Left renal pelvis (tissue), 4 donors: ENCODE measurements at regions not wholly inside any gene's neighbourhood (a gene's known extent, or its start where the extent isn't known, plus 50 kb on each side); places are given as distances from the start of the nearest gene placed in this dataset.
"Not testable (repeated sequence)": the region's sequence is repeated elsewhere in the genome, so short reads cannot be mapped to it uniquely, and the experiment has no call there.

Source experiments
- DNase-seq, 4 donors: peaks; one replicate each; pipeline ENCODE4 v3.0.0-alpha.2; 2013; ENCODE audit warnings: low read depth in 4 of 4, low spot score in 3 of 4

DNA sequence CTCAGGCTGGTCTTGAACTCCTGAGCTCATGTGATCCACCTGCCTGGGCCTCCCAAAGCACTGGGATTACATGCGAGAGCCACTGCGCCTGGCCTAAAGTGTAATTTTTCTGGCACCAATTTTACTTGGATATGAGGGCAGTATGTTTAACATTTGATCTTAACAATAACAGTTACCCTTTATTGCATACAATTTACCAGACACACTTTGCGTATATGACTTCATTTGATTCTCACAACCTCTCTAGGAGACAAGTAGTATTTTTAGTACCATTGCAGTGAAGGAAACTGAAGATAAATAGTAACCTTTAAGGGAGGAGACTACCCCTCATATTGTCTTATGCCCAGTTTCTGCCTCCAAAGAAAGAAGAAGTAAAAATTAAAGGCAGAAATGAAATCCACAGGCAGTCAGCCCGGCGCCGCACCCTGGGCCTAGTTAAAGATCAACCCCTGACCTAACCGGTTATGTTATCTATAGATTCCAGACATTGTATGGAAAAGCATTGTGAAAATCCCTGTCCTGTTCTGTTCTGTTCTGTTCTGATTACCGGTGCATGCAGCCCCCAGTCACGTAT lies 54.0 kb downstream of the CYP26A1 start:
- not testable (repeated sequence) for DNase-seq

DNA sequence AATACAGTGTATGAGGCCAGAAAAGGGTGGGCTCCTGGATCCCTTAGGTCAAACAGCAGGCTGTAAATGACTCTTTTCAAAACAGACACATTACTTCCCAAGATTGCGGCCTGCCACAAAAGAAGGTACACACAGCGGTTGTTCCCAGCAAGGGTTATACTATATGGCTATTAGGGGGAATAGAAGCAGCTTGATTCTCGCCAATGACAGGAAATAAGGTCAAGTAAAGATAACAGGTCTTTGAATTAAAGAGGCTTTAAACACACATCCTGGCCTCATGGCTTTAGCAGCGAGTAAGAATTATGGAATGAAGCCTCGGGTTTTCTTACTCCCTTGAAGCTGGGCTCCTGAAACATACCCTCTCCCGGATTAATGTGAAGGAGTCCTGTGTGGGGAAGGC lies 58.3 kb downstream of the CYP26A1 start:
- no peak for DNase-seq

DNA sequence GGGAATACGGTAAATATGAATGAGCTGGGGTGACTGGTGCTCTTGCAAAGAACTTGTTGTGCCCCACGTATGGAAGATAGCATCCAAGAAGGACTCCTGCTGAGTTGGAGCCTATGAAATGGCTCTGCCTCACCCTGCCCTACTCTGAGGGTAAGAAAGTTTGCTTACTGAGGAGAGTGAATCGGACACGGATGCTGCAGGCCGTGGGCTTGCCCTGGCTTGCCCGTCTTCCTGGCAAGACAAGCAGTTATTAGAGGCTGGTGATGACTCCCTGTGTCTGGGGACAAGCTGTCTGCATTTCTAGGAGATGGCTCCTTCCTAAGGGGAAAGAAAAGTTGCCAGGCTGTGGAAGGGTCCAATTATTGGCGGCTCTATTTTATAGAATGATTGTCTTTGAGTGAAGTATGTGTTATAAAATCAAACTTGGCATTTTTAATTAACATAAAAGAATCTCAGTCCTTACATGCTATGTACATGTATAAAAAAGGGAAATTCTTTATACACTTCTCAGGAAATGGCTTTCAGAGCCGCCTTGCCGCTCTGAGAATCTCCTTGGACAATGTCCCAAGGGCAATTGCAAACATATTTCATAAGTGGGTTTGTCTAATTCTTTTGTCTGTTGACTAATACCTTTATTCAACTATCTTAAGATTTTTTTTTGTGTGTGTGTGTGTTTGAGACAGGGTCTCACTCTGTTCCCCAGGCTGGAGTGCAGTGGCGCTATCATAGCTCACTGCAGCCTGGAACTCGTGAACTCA lies 64.6 kb downstream of the CYP26A1 start:
- DNase-seq, result no peak

- DNase-seq, result no peak
Observed at GRCh38 chr10:93139059-93139655, 65.5 kb downstream of the CYP26A1 start.

- DNase-seq, result no peak
Observed at GRCh38 chr10:93142534-93142933, 68.8 kb downstream of the CYP26A1 start.

- no peak for DNase-seq
Observed at GRCh38 chr10:93143281-93143680, 69.6 kb downstream of the CYP26A1 start.

- no peak for DNase-seq
Observed at GRCh38 chr10:93146336-93146735, 72.6 kb downstream of the CYP26A1 start.

DNA sequence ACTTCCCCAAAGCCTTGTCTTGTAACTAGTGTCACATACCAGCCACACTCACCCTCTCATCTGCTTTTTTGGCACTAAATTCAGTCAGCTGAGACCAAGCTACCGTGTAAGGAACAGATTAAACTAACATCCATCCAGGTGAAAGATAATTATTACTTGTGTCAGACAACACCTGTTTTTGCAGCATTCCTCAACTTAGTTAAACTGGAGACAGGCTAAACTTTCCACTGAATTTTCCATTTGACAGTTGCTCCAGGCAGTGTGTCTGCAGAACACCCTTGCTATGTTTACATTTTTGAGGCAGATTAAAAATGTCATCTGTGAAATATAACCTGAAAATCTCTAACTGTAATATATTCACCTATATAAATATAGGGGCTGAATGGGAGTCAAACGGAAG lies 73.6 kb downstream of the CYP26A1 start:
- no peak for DNase-seq

DNA sequence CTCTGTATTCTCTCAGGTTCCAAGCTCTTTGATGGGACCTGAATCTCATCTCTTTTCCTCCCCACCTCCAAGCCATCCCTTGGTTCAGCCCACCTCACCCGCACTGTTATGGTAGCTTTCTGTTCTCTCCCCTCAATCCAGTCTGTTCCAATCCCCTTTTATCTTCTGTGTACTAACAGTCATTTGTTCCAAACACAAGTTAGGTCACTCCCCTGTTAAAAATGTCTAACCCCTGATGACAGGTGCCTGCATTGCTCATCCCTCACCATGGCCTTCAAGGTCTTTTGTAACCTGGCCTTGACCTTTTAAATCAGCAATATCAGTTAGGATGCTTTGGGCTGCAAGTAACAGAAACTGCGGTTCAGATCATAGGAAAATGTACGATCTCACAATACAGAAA lies 74.8 kb downstream of the CYP26A1 start:
- DNase-seq, result no peak

DNA sequence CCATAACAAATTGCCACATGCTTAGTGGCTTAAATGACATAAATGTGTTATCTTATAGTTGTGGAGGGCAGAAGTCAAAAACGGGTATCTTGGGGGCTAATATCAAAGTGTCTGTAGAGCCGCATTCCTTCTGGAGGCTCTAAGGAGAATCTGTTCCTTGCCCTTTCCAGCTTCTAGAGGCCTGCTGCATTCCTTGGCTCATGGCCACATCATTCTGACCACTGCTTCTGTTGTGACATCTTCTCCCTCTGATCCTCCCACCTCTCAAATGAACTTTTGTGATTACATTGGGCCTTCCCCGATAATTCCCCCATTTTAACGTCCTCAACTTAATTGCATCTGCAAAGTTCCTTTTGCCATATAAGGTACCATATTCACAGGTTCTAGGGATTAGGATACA lies 76.1 kb downstream of the CYP26A1 start:
- DNase-seq, result no peak

GRCh38 chr10:93150289-93150688 lies 76.6 kb downstream of the CYP26A1 start:
- DNase-seq, result no peak

DNA sequence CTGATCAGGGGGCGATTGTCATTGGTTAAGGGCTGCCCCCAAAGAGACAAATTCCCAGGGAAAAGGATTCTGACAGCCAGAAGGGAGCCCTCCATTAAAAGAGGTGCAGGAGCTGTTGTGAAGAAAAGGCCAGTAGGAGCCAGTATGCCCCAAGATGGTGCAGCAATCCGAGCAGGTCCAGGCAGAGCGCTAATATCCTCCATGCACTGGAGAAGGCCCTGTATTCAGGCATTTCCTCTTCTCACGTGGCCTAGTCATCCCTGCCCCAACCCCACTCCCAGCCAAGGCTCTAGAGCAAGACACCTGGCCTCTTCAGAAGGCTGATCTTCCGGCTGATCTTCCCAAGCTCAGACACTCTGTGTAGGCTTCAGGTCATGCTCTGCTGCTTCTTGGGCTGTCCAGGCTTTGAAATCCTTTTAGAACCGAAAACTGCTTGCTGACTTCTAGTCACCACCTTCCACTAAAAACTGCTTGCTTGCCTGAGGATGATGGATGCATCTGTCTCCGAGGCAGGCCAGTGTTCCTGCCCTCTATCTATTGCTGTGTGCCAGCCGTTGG lies 77.4 kb downstream of the CYP26A1 start:
- DNase-seq, result no peak

GRCh38 chr10:93152136-93152535 lies 78.4 kb downstream of the CYP26A1 start:
- no peak for DNase-seq

- DNase-seq, result no peak
Observed at GRCh38 chr10:93154531-93154930, 80.8 kb downstream of the CYP26A1 start.

DNA sequence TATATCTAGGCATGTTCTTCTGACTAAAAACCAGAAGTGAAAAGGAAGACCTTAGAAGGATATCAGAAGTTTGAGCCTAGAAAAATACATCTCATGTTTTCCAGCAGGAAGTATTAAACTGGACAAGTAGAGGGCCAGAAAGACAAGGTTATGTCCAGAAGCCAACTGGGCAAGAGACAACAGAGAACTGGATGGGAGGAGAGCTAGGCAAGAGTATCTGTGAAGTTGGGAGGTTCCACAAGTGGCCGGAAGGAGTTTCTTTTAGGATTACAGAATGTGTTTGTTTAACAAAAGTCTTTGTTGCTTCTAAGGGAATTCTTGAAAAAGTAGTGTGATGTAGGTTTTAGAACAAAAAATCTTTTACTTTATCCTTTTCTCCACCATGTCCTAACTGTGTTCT lies 86.4 kb downstream of the CYP26A1 start:
- DNase-seq, result no peak

DNA sequence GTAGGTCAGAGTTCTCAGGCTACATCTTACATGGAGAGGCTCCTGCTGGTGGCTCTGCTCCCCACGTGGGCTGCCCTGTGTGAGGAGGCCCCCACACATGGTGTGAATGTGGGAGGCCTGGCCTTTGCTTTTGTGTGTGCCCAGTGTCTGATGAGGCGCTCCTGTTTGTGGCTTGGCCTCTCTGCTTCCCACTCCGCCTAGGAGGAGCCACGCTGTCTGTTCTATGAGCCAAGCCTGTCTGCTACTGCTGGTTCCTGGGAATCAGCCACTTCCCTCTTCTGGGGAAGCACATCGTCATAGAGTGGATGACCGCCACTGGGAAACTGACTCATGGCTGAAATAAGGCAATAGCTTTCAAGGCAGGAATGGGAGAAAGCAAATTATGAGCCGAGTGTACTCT lies 87.1 kb downstream of the CYP26A1 start:
- no peak for DNase-seq

GRCh38 chr10:93165367-93165766 lies 91.7 kb downstream of the CYP26A1 start:
- DNase-seq, result no peak

DNA sequence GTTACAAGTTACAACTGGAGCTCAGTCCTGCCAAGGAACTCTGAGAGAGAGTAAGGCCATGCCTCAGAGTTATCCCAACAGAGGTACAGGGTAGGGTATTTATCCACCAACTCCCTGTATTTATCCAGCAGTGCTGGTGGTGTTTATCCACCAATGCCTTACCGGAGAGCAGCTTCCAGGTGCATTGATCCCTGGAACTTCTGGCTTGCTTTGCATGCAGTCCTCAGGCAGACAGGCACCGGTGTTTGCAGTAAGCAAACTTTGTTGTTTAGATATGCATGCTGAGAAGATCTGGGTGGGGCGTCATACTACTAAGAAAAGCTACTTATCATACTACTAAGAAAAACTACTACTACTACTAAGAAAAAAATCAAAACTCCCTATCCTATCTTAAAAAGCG lies 92.4 kb downstream of the CYP26A1 start:
- DNase-seq, result no peak

DNA sequence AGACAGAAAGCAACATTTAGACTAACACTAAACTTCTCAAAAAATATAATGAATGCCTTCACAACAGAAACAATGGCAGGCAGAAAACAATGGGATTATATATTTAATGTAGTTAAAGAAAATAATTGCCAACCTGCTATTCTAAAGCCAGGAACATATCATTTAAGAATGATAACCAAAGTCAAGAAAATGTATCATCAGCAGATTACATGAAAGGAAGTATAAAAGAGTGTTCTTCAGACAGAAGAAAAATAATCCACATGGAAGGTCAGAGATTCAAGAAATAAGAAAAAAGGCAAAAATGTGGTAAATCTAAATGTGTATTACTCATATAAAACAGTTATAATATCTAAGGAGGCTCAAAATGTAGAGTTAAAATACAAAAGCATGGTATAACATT lies 98.1 kb downstream of the CYP26A1 start:
- DNase-seq, result no peak

- DNase-seq, result no peak
Observed at GRCh38 chr10:93173967-93174845, 100.5 kb downstream of the CYP26A1 start.

GRCh38 chr10:93175490-93175889 lies 101.8 kb downstream of the CYP26A1 start:
- DNase-seq, result no peak
